ENCODE measurements at regions not wholly inside any gene's neighbourhood (a gene's known extent, or its start where the extent isn't known, plus 50 kb on each side); places are given as distances from the start of the nearest gene placed in this dataset.

- TF ChIP-seq CTCF (IDR thresholded peaks at IDR 0.05; ENCODE audit: low read depth, low read length, poor library complexity, severe bottlenecking) (no peak), EZH2phosphoT487 (IDR thresholded peaks at IDR 0.05; ENCODE audit: borderline replicate concordance, low read length) (no peak)
Observed at GRCh38 chrX:39678914-39679313, 418.8 kb downstream of the BCOR start.

Data from DOHH2 (cell line).